ENCODE measurements at regions not wholly inside any gene's neighbourhood (a gene's known extent, or its start where the extent isn't known, plus 50 kb on each side); places are given as distances from the start of the nearest gene placed in this dataset.

DNA sequence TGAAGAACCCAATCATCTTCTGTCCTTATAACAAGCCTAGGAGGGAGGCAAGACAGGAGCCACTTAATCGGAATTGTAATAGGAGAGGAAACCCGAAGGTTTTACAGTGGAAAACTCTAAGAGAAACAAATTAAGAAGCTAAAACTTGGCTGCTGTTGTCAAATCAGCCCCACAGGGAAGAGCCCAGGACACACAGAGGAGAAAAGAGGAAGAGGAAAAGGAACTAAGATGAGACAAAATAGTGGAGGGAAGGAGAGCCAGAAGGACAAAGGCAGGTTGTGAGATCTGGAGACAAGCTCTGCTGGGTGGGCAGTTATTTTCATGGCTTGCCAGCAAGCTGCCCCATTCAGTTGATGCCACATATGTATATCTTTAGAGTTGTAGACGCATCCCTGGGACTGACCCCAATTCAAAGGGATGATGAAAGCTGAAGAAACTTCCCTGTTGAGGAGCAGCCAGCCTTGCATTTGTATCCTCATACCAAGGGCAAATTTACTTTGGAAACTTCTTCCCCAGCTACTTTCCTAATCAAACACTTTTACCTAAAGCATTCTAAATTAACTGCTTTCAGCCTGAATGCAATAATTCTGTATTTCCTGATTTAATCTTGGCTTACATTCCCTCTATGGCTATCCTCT, 499.8 kb upstream of the MEIS1 start:
- Histone ChIP-seq H2BK120ac (replicated peaks; ENCODE audit: low read depth, low read length) (no peak overlapping the region), H3K79me2 (ENCODE audit: control insufficient read depth in 1 of 2, insufficient read depth in 2 of 2, low read length in 2 of 2) (no peaks in the 10 kb centered on the region), H3K4ac (replicated peaks; ENCODE audit: insufficient read length, low read depth, low read length) (no peak overlapping the region), H3K23ac (ENCODE audit: insufficient read length) (no peak overlapping the region), H2AK5ac (ENCODE audit: low read depth, low read length) (no peak overlapping the region), H4K91ac (replicated peaks; ENCODE audit: insufficient read length, low read length) (no peak overlapping the region), H3K4me3 (ENCODE audit: extremely low read depth in 1 of 4, insufficient read depth in 2 of 4, low read depth in 3 of 4, low read length in 4 of 4) (no peak overlapping the region), H3K27me3 (replicated peaks in 1 of 4; ENCODE audit: control insufficient read depth in 3 of 4, extremely low read depth in 1 of 4, insufficient read depth in 3 of 4, low read length in 3 of 4) (peaks cover 0 to 1% (median 0%) of the 10 kb centered on the region in 4 experiments; a peak in 1 of 7 replicates), H3K27ac (ENCODE audit: low read depth, low read length) (no peak overlapping the region), H3K79me1 (ENCODE audit: low read depth, low read length) (no peaks in the 10 kb centered on the region; the same call in 1 of the 2 replicates), H3K36me3 (ENCODE audit: control insufficient read depth in 2 of 4, insufficient read depth in 4 of 4, low read length in 3 of 4) (no peaks in the 10 kb centered on the region), H2BK20ac (ENCODE audit: low read length) (no peak overlapping the region), H4K8ac (ENCODE audit: extremely low read depth, insufficient read depth, low read length) (no peak overlapping the region), H4K5ac (ENCODE audit: insufficient read length, low read depth, low read length) (no peak overlapping the region), H2BK15ac (ENCODE audit: low read length) (no peak overlapping the region), H3K4me1 (replicated peaks in 1 of 4; ENCODE audit: control insufficient read depth in 3 of 4, insufficient read depth in 4 of 4, low read length in 3 of 4) (no peaks in the 10 kb centered on the region), H4K20me1 (replicated peaks in 1 of 2; ENCODE audit: control insufficient read depth in 1 of 2, insufficient read depth in 2 of 2, low read length in 2 of 2) (no peaks in the 10 kb centered on the region), H3K14ac (ENCODE audit: insufficient read length) (no peak overlapping the region), H3K4me2 (ENCODE audit: insufficient read depth in 1 of 2, low read depth in 2 of 2, low read length in 2 of 2) (no peak overlapping the region), H3K18ac (ENCODE audit: extremely low read depth, low read length) (no peak overlapping the region), H3K9ac (replicated peaks in 1 of 4; ENCODE audit: extremely low read depth in 1 of 4, low read depth in 3 of 4, low read length in 3 of 4) (no peak overlapping the region), H2BK5ac (ENCODE audit: low read depth, low read length) (no peak overlapping the region), H2BK12ac (ENCODE audit: low read depth, low read length) (no peak overlapping the region), H3K9me3 (ENCODE audit: insufficient read depth in 2 of 2, low read depth in 1 of 2, low read length in 1 of 2) (peaks cover 4 to 7% of the 10 kb centered on the region in 2 experiments; a peak in 3 of 4 replicates), H2AFZ (ENCODE audit: low read length) (no peak overlapping the region), H3K23me2 (ENCODE audit: low read depth, low read length) (no peaks in the 10 kb centered on the region), H3K56ac (replicated peaks; ENCODE audit: insufficient read length, low read depth, low read length) (no peak overlapping the region)
- no peak for DNase-seq (ENCODE audit: low read depth in 1 of 2, low spot score in 2 of 2)
- ChIA-PET CTCF (ENCODE audit: partially characterized antibody) (interaction anchor here (0.6 to 1.3 kb wide), 4 partner anchors 17 to 275 kb away, joined by 3 read pairs; no protein-coding TSS in a partner anchor), POLR2A (ENCODE audit: partially characterized antibody) (no interaction called here)
- no peak for FAIRE-seq
- 87% methylated on average over 3 of the region's 3 CpGs; no CpG with 5 or more reads in 1 of the 2 experiments for WGBS, 2 experiments (ENCODE audit: extremely low coverage in 1 of 2, insufficient coverage in 1 of 2, insufficient read length in 1 of 2, insufficient replicate concordance in 2 of 2, low coverage in 1 of 2, low lambda C conversion rate in 2 of 2, missing lambda C conversion rate in 1 of 2)
- TF ChIP-seq SP2 (IDR thresholded peaks at IDR 0.05; ENCODE audit: low read length) (no peak), EZH2 (IDR thresholded peaks at IDR 0.05; ENCODE audit: low read depth, low read length, severe bottlenecking) (no peak), ASH2L (IDR thresholded peaks at IDR 0.05; ENCODE audit: low read length) (no peak)
